ENCODE measurements at regions not wholly inside any gene's neighbourhood (a gene's known extent, or its start where the extent isn't known, plus 50 kb on each side); places are given as distances from the start of the nearest gene placed in this dataset.

- no peak for DNase-seq
- Histone ChIP-seq H3K9me3 (ENCODE audit: control insufficient read depth in 2 of 3, insufficient read depth in 1 of 3, low read length in 3 of 3) (no peaks in the 10 kb centered on the region), H3K4me3 (ENCODE audit: low read length in 3 of 3) (no peak overlapping the region), H3K27me3 (ENCODE audit: control insufficient read depth, insufficient read depth, low read length) (no peaks in the 10 kb centered on the region), H3K36me3 (ENCODE audit: control insufficient read depth in 2 of 3, insufficient read depth in 3 of 3, low read length in 3 of 3) (no peaks in the 10 kb centered on the region), H3K9ac (ENCODE audit: low read length in 3 of 3) (no peak overlapping the region), H3K4me1 (ENCODE audit: control insufficient read depth in 2 of 3, insufficient read depth in 2 of 3, low read depth in 1 of 3, low read length in 3 of 3) (no peaks in the 10 kb centered on the region), H3K27ac (ENCODE audit: low read depth in 2 of 2, low read length in 2 of 2) (no peak overlapping the region)
- intact Hi-C loops (cut with DNase I): no loop called here
- no peak for FAIRE-seq
- no peak for TF ChIP-seq CTCF (IDR thresholded peaks at IDR 0.05; ENCODE audit: borderline replicate concordance, extremely low read depth, insufficient read depth)
These were observed 1220.7 kb downstream of the CDY2B start for GRCh38 chrY:16659340-16659739.

- TF ChIP-seq CTCF (IDR thresholded peaks at IDR 0.05; ENCODE audit: borderline replicate concordance, extremely low read depth, insufficient read depth): no peak
- intact Hi-C loops (cut with DNase I): no loop called here
- no peak for DNase-seq
- no peak for FAIRE-seq
- H3K27me3 ChIP-seq (ENCODE audit: control insufficient read depth, insufficient read depth, low read length): no peaks in the 10 kb centered on the region
- no peaks in the 10 kb centered on the region for H3K36me3 ChIP-seq (ENCODE audit: control insufficient read depth in 2 of 3, insufficient read depth in 3 of 3, low read length in 3 of 3)
- no peaks in the 10 kb centered on the region for H3K9me3 ChIP-seq (ENCODE audit: control insufficient read depth in 2 of 3, insufficient read depth in 1 of 3, low read length in 3 of 3)
- H3K4me1 ChIP-seq (ENCODE audit: control insufficient read depth in 2 of 3, insufficient read depth in 2 of 3, low read depth in 1 of 3, low read length in 3 of 3): no peaks in the 10 kb centered on the region
- no peak overlapping the region for H3K27ac ChIP-seq (ENCODE audit: low read depth in 2 of 2, low read length in 2 of 2)
- no peak overlapping the region for H3K4me3 ChIP-seq (ENCODE audit: low read length in 3 of 3)
- H3K9ac ChIP-seq (ENCODE audit: low read length in 3 of 3): no peak overlapping the region
These were observed 1226.0 kb downstream of the CDY2B start for GRCh38 chrY:16653971-16654370.

- Histone ChIP-seq H3K9ac (ENCODE audit: low read length in 3 of 3) (no peak overlapping the region), H3K27ac (ENCODE audit: low read depth in 2 of 2, low read length in 2 of 2) (no peak overlapping the region), H3K36me3 (ENCODE audit: control insufficient read depth in 2 of 3, insufficient read depth in 3 of 3, low read length in 3 of 3) (no peaks in the 10 kb centered on the region), H3K27me3 (ENCODE audit: control insufficient read depth, insufficient read depth, low read length) (no peaks in the 10 kb centered on the region), H3K4me3 (ENCODE audit: low read length in 3 of 3) (no peak overlapping the region), H3K9me3 (ENCODE audit: control insufficient read depth in 2 of 3, insufficient read depth in 1 of 3, low read length in 3 of 3) (no peaks in the 10 kb centered on the region), H3K4me1 (ENCODE audit: control insufficient read depth in 2 of 3, insufficient read depth in 2 of 3, low read depth in 1 of 3, low read length in 3 of 3) (no peaks in the 10 kb centered on the region)
- TF ChIP-seq CTCF (IDR thresholded peaks at IDR 0.05; ENCODE audit: borderline replicate concordance, extremely low read depth, insufficient read depth): no peak
- no peak for FAIRE-seq
- no peak for DNase-seq
- intact Hi-C loops (cut with DNase I): no loop called here
These were observed 1234.0 kb downstream of the CDY2B start for GRCh38 chrY:16645991-16646390.

GRCh38 chrY:16645449-16645848, 1234.6 kb downstream of the CDY2B start:
- no peak overlapping the region for H3K27ac ChIP-seq (ENCODE audit: low read depth in 2 of 2, low read length in 2 of 2)
- intact Hi-C loops (cut with DNase I): no loop called here
- no peak for FAIRE-seq
- no peak for DNase-seq
- TF ChIP-seq CTCF (IDR thresholded peaks at IDR 0.05; ENCODE audit: borderline replicate concordance, extremely low read depth, insufficient read depth): no peak
- H3K4me3 ChIP-seq (ENCODE audit: low read length in 3 of 3): no peak overlapping the region
- H3K4me1 ChIP-seq (ENCODE audit: control insufficient read depth in 2 of 3, insufficient read depth in 2 of 3, low read depth in 1 of 3, low read length in 3 of 3): no peaks in the 10 kb centered on the region
- H3K27me3 ChIP-seq (ENCODE audit: control insufficient read depth, insufficient read depth, low read length): no peaks in the 10 kb centered on the region
- no peaks in the 10 kb centered on the region for H3K36me3 ChIP-seq (ENCODE audit: control insufficient read depth in 2 of 3, insufficient read depth in 3 of 3, low read length in 3 of 3)
- H3K9ac ChIP-seq (ENCODE audit: low read length in 3 of 3): no peak overlapping the region
- no peaks in the 10 kb centered on the region for H3K9me3 ChIP-seq (ENCODE audit: control insufficient read depth in 2 of 3, insufficient read depth in 1 of 3, low read length in 3 of 3)
